ENCODE measurements at regions not wholly inside any gene's neighbourhood (a gene's known extent, or its start where the extent isn't known, plus 50 kb on each side); places are given as distances from the start of the nearest gene placed in this dataset.

GRCh38 chr6:125526007-125526720 is 223.3 kb upstream of the HEY2 start:
- TF ChIP-seq CTCF (IDR thresholded peaks at IDR 0.05 in 4 of 5, conservative IDR thresholded peaks at IDR 0.05 in 1 of 5), result no peak
- TF ChIP-seq POLR2A (IDR thresholded peaks at IDR 0.05), result no peak
